GM19467 (cell line): ENCODE measurements at regions not wholly inside any gene's neighbourhood (a gene's known extent, or its start where the extent isn't known, plus 50 kb on each side); places are given as distances from the start of the nearest gene placed in this dataset.
"Not testable (repeated sequence)": the region's sequence is repeated elsewhere in the genome, so short reads cannot be mapped to it uniquely, and the experiment has no call there.

ENCODE experiments used
- ATAC-seq: cut with Tn5 transposase; IDR thresholded peaks from one replicate; pipeline ENCODE4 v1.9.1; 2021; ENCODE audit warnings: mild to moderate bottlenecking, moderate library complexity; ENCODE audit not compliant: unreplicated experiment

GRCh38 chr1:58931024-58931423 is 147.2 kb upstream of the JUN start:
- ATAC-seq = no peak

- no peak for ATAC-seq
These were observed 147.9 kb upstream of the JUN start for GRCh38 chr1:58931756-58932155.

- ATAC-seq = no peak
These were observed 149.2 kb upstream of the JUN start for GRCh38 chr1:58932859-58933598.

GRCh38 chr1:58933599-58933926 is 149.7 kb upstream of the JUN start:
- ATAC-seq = no peak

- ATAC-seq = no peak
These were observed 150.9 kb upstream of the JUN start for GRCh38 chr1:58934706-58935105.

GRCh38 chr1:58936973-58937372 is 153.1 kb upstream of the JUN start:
- no peak for ATAC-seq

GRCh38 chr1:58939146-58939545 is 155.3 kb upstream of the JUN start:
- ATAC-seq = no peak

- no peak for ATAC-seq
These were observed 156.0 kb upstream of the JUN start for GRCh38 chr1:58939666-58940370.

GRCh38 chr1:58941471-58942289 is 157.8 kb upstream of the JUN start:
- no peak for ATAC-seq

GRCh38 chr1:58942759-58943191 is 158.9 kb upstream of the JUN start:
- no peak for ATAC-seq

- no peak for ATAC-seq
These were observed 159.9 kb upstream of the JUN start for GRCh38 chr1:58943776-58944175.

GRCh38 chr1:58944439-58944838 is 160.6 kb upstream of the JUN start:
- ATAC-seq = no peak

- no peak for ATAC-seq
These were observed 162.5 kb upstream of the JUN start for GRCh38 chr1:58946390-58946789.

GRCh38 chr1:58948671-58949070 is 164.8 kb upstream of the JUN start:
- ATAC-seq = no peak

- ATAC-seq = no peak
These were observed 165.8 kb upstream of the JUN start for GRCh38 chr1:58949551-58950220.

GRCh38 chr1:58950897-58951296 is 167.1 kb upstream of the JUN start:
- ATAC-seq = no peak

GRCh38 chr1:58953951-58954350 is 170.1 kb upstream of the JUN start:
- ATAC-seq = not testable (repeated sequence)

GRCh38 chr1:58963287-58963686 is 179.4 kb upstream of the JUN start:
- not testable (repeated sequence) for ATAC-seq

GRCh38 chr1:58964428-58964827 is 180.6 kb upstream of the JUN start:
- ATAC-seq = no peak

GRCh38 chr1:58964880-58965279 is 181.0 kb upstream of the JUN start:
- no peak for ATAC-seq
